GM23248 (cell line): ENCODE measurements at regions not wholly inside any gene's neighbourhood (a gene's known extent, or its start where the extent isn't known, plus 50 kb on each side); places are given as distances from the start of the nearest gene placed in this dataset.

ENCODE experiments used
- DNase-seq: peaks from one replicate; pipeline ENCODE4 v3.0.0-alpha.2; 2015
- H2AFZ ChIP-seq: fragments of 200-600 bp; sonication (generic); 2 replicates; pipeline ENCODE4 v1.6.1; 2016; ENCODE audit warnings: antibody characterized with exemption
- H3F3A ChIP-seq: fragments of 200-600 bp; sonication (generic); 2 replicates; pipeline ENCODE4 v1.6.1; 2016; ENCODE audit warnings: mild to moderate bottlenecking, antibody characterized with exemption, mixed run types; ENCODE audit not compliant: insufficient read depth
- H3K27ac ChIP-seq: fragments of 200-600 bp; sonication (generic); 2 replicates; pipeline ENCODE4 v1.5.1; 2016; ENCODE audit warnings: mild to moderate bottlenecking
- H3K27me3 ChIP-seq: fragments of 200-600 bp; sonication (generic); replicated peaks from 2 replicates; pipeline ENCODE4 v1.6.1; 2016; ENCODE audit warnings: mild to moderate bottlenecking; ENCODE audit not compliant: insufficient read depth
- H3K36me3 ChIP-seq: fragments of 200-600 bp; sonication (generic); 2 replicates; pipeline ENCODE4 v1.6.1; 2016; ENCODE audit warnings: low read depth, mild to moderate bottlenecking
- H3K4me1 ChIP-seq: fragments of 200-600 bp; sonication (generic); 2 replicates; pipeline ENCODE4 v1.6.1; 2016; ENCODE audit warnings: mild to moderate bottlenecking; ENCODE audit not compliant: insufficient read depth
- H3K4me2 ChIP-seq: fragments of 200-600 bp; sonication (generic); one replicate; pipeline ENCODE4 v1.6.1; 2016; ENCODE audit warnings: mild to moderate bottlenecking; ENCODE audit not compliant: unreplicated experiment
- H3K4me3 ChIP-seq: fragments of 200-600 bp; sonication (generic); 2 replicates; pipeline ENCODE4 v1.5.1; 2016; ENCODE audit warnings: mild to moderate bottlenecking
- H3K79me2 ChIP-seq: fragments of 200-600 bp; sonication (generic); 2 replicates; pipeline ENCODE4 v1.6.1; 2016; ENCODE audit warnings: mild to moderate bottlenecking; ENCODE audit not compliant: insufficient read depth
- H3K9ac ChIP-seq: fragments of 200-600 bp; sonication (generic); 2 replicates; pipeline ENCODE4 v1.6.1; 2016; ENCODE audit warnings: mild to moderate bottlenecking
- H3K9me2 ChIP-seq: fragments of 200-600 bp; sonication (generic); 2 replicates; pipeline ENCODE4 v1.6.1; 2016; ENCODE audit warnings: mixed run types, mild to moderate bottlenecking, moderate library complexity; ENCODE audit not compliant: insufficient read depth
- H3K9me3 ChIP-seq: fragments of 200-600 bp; sonication (generic); one replicate; pipeline ENCODE4 v1.6.1; 2017; ENCODE audit warnings: low read depth
- H4K20me1 ChIP-seq: fragments of 200-600 bp; sonication (generic); 2 replicates; pipeline ENCODE4 v1.6.0; 2016; ENCODE audit not compliant: insufficient read depth
- EZH2 ChIP-seq: fragments of 200-600 bp; sonication (generic); IDR thresholded peaks from 2 replicates; pipeline ENCODE4 v1.6.1; 2018; ENCODE audit warnings: antibody characterized with exemption, mild to moderate bottlenecking; ENCODE audit not compliant: insufficient read depth, poor library complexity, severe bottlenecking
- EZH2phosphoT487 ChIP-seq: fragments of 200-600 bp; sonication (generic); IDR thresholded peaks from 2 replicates; pipeline ENCODE4 v1.6.1; 2018; ENCODE audit warnings: antibody characterized with exemption, moderate library complexity, mild to moderate bottlenecking, low read depth; ENCODE audit not compliant: insufficient read depth
- WGBS, 2 experiments: methylation state at CpG; one replicate each; pipeline ENCODE4 v1.1.6; 2015 to 2017; ENCODE audit warnings: low lambda C conversion rate in 2 of 2, low coverage in 1 of 2; ENCODE audit errors: missing lambda C conversion rate in 2 of 2; 5-methylcytosine and 5-hydroxymethylcytosine counted together
- in situ Hi-C: fragments of 300-500 bp; cut with MboI; formaldehyde crosslinking; loops from 2 replicates; pipeline ENCODE4 v1.15.0; 2020

GRCh38 chr18:34985963-34986362 is 55.2 kb upstream of the MAPRE2 start:
- no peak overlapping the region for H3K27ac ChIP-seq
- in situ Hi-C loops = no loop called here
- no peak overlapping the region for H3K4me3 ChIP-seq
- no peaks in the 10 kb centered on the region for H3K9me2 ChIP-seq
- H2AFZ ChIP-seq = no peak overlapping the region
- no peaks in the 10 kb centered on the region for H3F3A ChIP-seq
- no peak overlapping the region for H3K9ac ChIP-seq
- TF ChIP-seq EZH2phosphoT487 (no peak), EZH2 (no peak)
- H3K79me2 ChIP-seq = no peaks in the 10 kb centered on the region
- no peaks in the 10 kb centered on the region for H4K20me1 ChIP-seq
- no peak overlapping the region for H3K4me2 ChIP-seq
- no peaks in the 10 kb centered on the region for H3K36me3 ChIP-seq
- 82 to 91% methylated on average over 2 of the region's 2 CpGs for WGBS, 2 experiments
- H3K9me3 ChIP-seq = no peaks in the 10 kb centered on the region
- peaks cover 10% of the 10 kb centered on the region; the same call in 1 of the 2 replicates for H3K27me3 ChIP-seq
- H3K4me1 ChIP-seq = 0 out of 2 replicates have a peak, but pooled peaks cover 5% of the 10 kb centered on the region
- no peak for DNase-seq

GRCh38 chr18:34990597-34990996 is 50.6 kb upstream of the MAPRE2 start:
- peaks cover 10% of the 10 kb centered on the region; the same call in 1 of the 2 replicates for H3K27me3 ChIP-seq
- no peak for TF ChIP-seq EZH2
- TF ChIP-seq EZH2phosphoT487 = no peak
- H3K9ac ChIP-seq = no peak overlapping the region
- no peak overlapping the region for H3K4me3 ChIP-seq
- WGBS, 2 experiments = 33 to 44% methylated on average over 4 of the region's 4 CpGs
- no peaks in the 10 kb centered on the region for H3K36me3 ChIP-seq
- H3K4me2 ChIP-seq = no peak overlapping the region
- peak; percentile 51 for DNase-seq
- in situ Hi-C loops = no loop called here
- no peaks in the 10 kb centered on the region for H3K79me2 ChIP-seq
- H4K20me1 ChIP-seq = no peaks in the 10 kb centered on the region
- H3F3A ChIP-seq = no peaks in the 10 kb centered on the region
- no peaks in the 10 kb centered on the region for H3K9me2 ChIP-seq
- no peak overlapping the region for H3K27ac ChIP-seq
- H3K4me1 ChIP-seq = 0 out of 2 replicates have a peak, but pooled peaks cover 5% of the 10 kb centered on the region
- H3K9me3 ChIP-seq = no peaks in the 10 kb centered on the region
- no peak overlapping the region for H2AFZ ChIP-seq

- 81 to 82% methylated on average over 7 of the region's 7 CpGs for WGBS, 2 experiments
- Histone ChIP-seq H2AFZ (no peak overlapping the region), H3K9me2 (no peaks in the 10 kb centered on the region), H3K9me3 (no peaks in the 10 kb centered on the region), H3F3A (no peaks in the 10 kb centered on the region), H3K4me1 (0 out of 2 replicates have a peak, but pooled peaks cover 5% of the 10 kb centered on the region), H3K4me2 (no peak overlapping the region), H3K27me3 (peaks cover 10% of the 10 kb centered on the region; the same call in 1 of the 2 replicates), H3K79me2 (no peaks in the 10 kb centered on the region), H4K20me1 (no peaks in the 10 kb centered on the region), H3K9ac (no peak overlapping the region), H3K36me3 (no peaks in the 10 kb centered on the region), H3K27ac (no peak overlapping the region), H3K4me3 (no peak overlapping the region)
- TF ChIP-seq EZH2 (no peak), EZH2phosphoT487 (no peak)
- no peak for DNase-seq
- in situ Hi-C loops = no loop called here
These were observed 50.1 kb upstream of the MAPRE2 start for GRCh38 chr18:34991152-34991551.
